NCI-H128 (cell line): ENCODE measurements at regions not wholly inside any gene's neighbourhood (a gene's known extent, or its start where the extent isn't known, plus 50 kb on each side); places are given as distances from the start of the nearest gene placed in this dataset.

ENCODE experiments used
- DNase-seq: peaks from one replicate; lab custom pipeline; 2025; ENCODE audit not compliant: unreplicated experiment; lab: John Stamatoyannopoulos, UW

- no peak for DNase-seq
These were observed 299.3 kb upstream of the PITRM1 start for GRCh38 chr10:3471927-3472286.

- DNase-seq: no peak
These were observed 298.9 kb upstream of the PITRM1 start for GRCh38 chr10:3471472-3471871.

GRCh38 chr10:3470191-3470590, 297.6 kb upstream of the PITRM1 start:
- no peak for DNase-seq

- DNase-seq: no peak
These were observed 297.0 kb upstream of the PITRM1 start for GRCh38 chr10:3469639-3470020.

GRCh38 chr10:3468919-3469638, 296.5 kb upstream of the PITRM1 start:
- no peak for DNase-seq

GRCh38 chr10:3467052-3467951, 294.7 kb upstream of the PITRM1 start:
- no peak for DNase-seq

- no peak for DNase-seq
These were observed 292.9 kb upstream of the PITRM1 start for GRCh38 chr10:3465406-3465891.

GRCh38 chr10:3464760-3465405, 292.3 kb upstream of the PITRM1 start:
- no peak for DNase-seq

- no peak for DNase-seq
These were observed 288.0 kb upstream of the PITRM1 start for GRCh38 chr10:3460420-3461128.

- DNase-seq: no peak
These were observed 283.1 kb upstream of the PITRM1 start for GRCh38 chr10:3455385-3456334.

- no peak for DNase-seq
These were observed 280.2 kb upstream of the PITRM1 start for GRCh38 chr10:3452683-3453361.

GRCh38 chr10:3452173-3452626, 279.6 kb upstream of the PITRM1 start:
- DNase-seq: no peak

- DNase-seq: no peak
These were observed 279.1 kb upstream of the PITRM1 start for GRCh38 chr10:3451516-3452172.

GRCh38 chr10:3446221-3446620, 273.6 kb upstream of the PITRM1 start:
- DNase-seq: no peak

- DNase-seq: no peak
These were observed 273.1 kb upstream of the PITRM1 start for GRCh38 chr10:3445648-3446047.

- DNase-seq: no peak
These were observed 269.9 kb upstream of the PITRM1 start for GRCh38 chr10:3442451-3442990.

- no peak for DNase-seq
These were observed 266.6 kb upstream of the PITRM1 start for GRCh38 chr10:3439183-3439582.

- no peak for DNase-seq
These were observed 266.0 kb upstream of the PITRM1 start for GRCh38 chr10:3438606-3439005.

GRCh38 chr10:3435671-3436070, 263.1 kb upstream of the PITRM1 start:
- no peak for DNase-seq
